HCT116 (cell line): ENCODE measurements at regions not wholly inside any gene's neighbourhood (a gene's known extent, or its start where the extent isn't known, plus 50 kb on each side); places are given as distances from the start of the nearest gene placed in this dataset.

Experiments used
- ATAC-seq: fragments of 200-7000 bp; cut with Tn5 transposase; 2 replicates; pipeline ENCODE4 v1.9.1; 2020; ENCODE audit warnings: mild to moderate bottlenecking, moderate library complexity
- BruUV-seq: library from RNA; stranded (reverse); fragments of 400-500 nt; replicated peaks from 2 replicates; lab custom pipeline; 2021; lab: Mats Ljungman, UMichigan
- CTCF ChIA-PET: fragments of 300-600 bp; sonication (Branson Sonifier 250); formaldehyde crosslinking; loops from one replicate; lab custom pipeline; 2021; ENCODE audit warnings: antibody characterized with exemption; lab: Charles Lee
- POLR2A ChIA-PET: fragments of 300-600, 350-600 bp; sonication (Branson Sonifier 250); formaldehyde crosslinking; loops from one replicate; lab custom pipeline; 2021; ENCODE audit warnings: antibody characterized with exemption; lab: Charles Lee
- RAD21 ChIA-PET, 2 experiments: fragments of 300-600 bp; sonication (Branson Sonifier 250); formaldehyde crosslinking; loops; one replicate each; lab custom pipeline; 2023; ENCODE audit warnings: low total read pairs in 2 of 2; ENCODE audit not compliant: uncharacterized antibody in 2 of 2, unreplicated experiment in 2 of 2, low non-redundant PET in 1 of 2; lab: Charles Lee
- DNase-seq: peaks from one replicate; pipeline ENCODE4 v3.0.0-alpha.2; 2010; ENCODE audit warnings: low read depth, low spot score
- H2AFZ ChIP-seq: fragments of 200-600 bp; shearing (Covaris generic), sonication (generic); 2 replicates; pipeline ENCODE4 v1.6.1; 2017; ENCODE audit warnings: low read depth, mixed run types, mixed read lengths, antibody characterized with exemption, low read length; ENCODE audit not compliant: poor library complexity, severe bottlenecking
- H3K27ac ChIP-seq: 2 replicates; pipeline ENCODE4 v1.5.1; 2012; ENCODE audit warnings: low read depth, low read length
- H3K27me3 ChIP-seq: fragments of 200-600 bp; sonication (generic); 2 replicates; pipeline ENCODE4 v1.6.1; 2016; ENCODE audit warnings: mixed run types, low read length, mixed read lengths; ENCODE audit not compliant: insufficient read depth
- H3K36me3 ChIP-seq, 2 experiments: fragments of 200-500 bp in 1 of 2; fragments of 200-600 bp in 1 of 2; sonication (Bioruptor generic) in 1 of 2; sonication (generic) in 1 of 2; 2 replicates each; pipeline versions ENCODE4 v1.5.1 to v1.6.1; 2014 to 2016; ENCODE audit warnings: low read length in 2 of 2, inconsistent platforms in 1 of 2, mixed read lengths in 1 of 2, mixed run types in 1 of 2; ENCODE audit not compliant: insufficient read depth in 2 of 2, control insufficient read depth in 1 of 2
- H3K4me1 ChIP-seq, 2 experiments: fragments of 200-600 bp in 1 of 2; sonication (generic) in 1 of 2; 2 replicates each; pipeline versions ENCODE4 v1.5.1 to v1.6.1; 2012 to 2017; ENCODE audit warnings: low read length in 2 of 2, inconsistent platforms in 1 of 2, mild to moderate bottlenecking in 1 of 2, mixed read lengths in 1 of 2, mixed run types in 1 of 2, moderate library complexity in 1 of 2; ENCODE audit not compliant: insufficient read depth in 2 of 2, control insufficient read depth in 1 of 2
- H3K4me2 ChIP-seq: fragments of 200-600 bp; sonication (generic); 2 replicates; pipeline ENCODE4 v1.6.1; 2017; ENCODE audit warnings: mixed run types, low read length, mixed read lengths
- H3K4me3 ChIP-seq, 2 experiments: fragments of 200-600 bp in 1 of 2; sonication (generic) in 1 of 2; replicated peaks in 1 of 2; 2 replicates each; pipeline ENCODE4 v1.5.1; 2011 to 2016; ENCODE audit warnings: low read length in 2 of 2, control low read depth in 1 of 2, low read depth in 1 of 2, mild to moderate bottlenecking in 1 of 2, mixed read lengths in 1 of 2, mixed run types in 1 of 2
- H3K79me2 ChIP-seq: fragments of 200-600 bp; sonication (generic); 2 replicates; pipeline ENCODE4 v1.6.1; 2017; ENCODE audit warnings: mild to moderate bottlenecking, mixed run types, low read length, moderate library complexity, mixed read lengths; ENCODE audit not compliant: insufficient read depth
- H3K9ac ChIP-seq: fragments of 200-600 bp; sonication (generic); 2 replicates; pipeline ENCODE4 v1.6.1; 2016; ENCODE audit warnings: low read length, mixed read lengths
- H3K9me2 ChIP-seq: fragments of 200-600 bp; sonication (generic), shearing (Covaris generic); 2 replicates; pipeline ENCODE4 v1.6.1; 2017; ENCODE audit warnings: mixed run types, mild to moderate bottlenecking, moderate library complexity; ENCODE audit not compliant: insufficient read depth
- H3K9me3 ChIP-seq, 2 experiments: fragments of 200-500 bp in 1 of 2; fragments of 200-600 bp in 1 of 2; sonication (Bioruptor generic) in 1 of 2; sonication (generic) in 1 of 2; 2 replicates each; pipeline ENCODE4 v1.6.1; 2014 to 2017; ENCODE audit warnings: low read length in 2 of 2, mixed read lengths in 2 of 2, inconsistent platforms in 1 of 2, low read depth in 1 of 2, mild to moderate bottlenecking in 1 of 2, mixed run types in 1 of 2, moderate library complexity in 1 of 2; ENCODE audit not compliant: control insufficient read depth in 1 of 2, insufficient read depth in 1 of 2
- H4K20me1 ChIP-seq: fragments of 200-600 bp; sonication (generic), shearing (Covaris generic); 2 replicates; pipeline ENCODE4 v1.6.1; 2017; ENCODE audit warnings: mixed run types, mild to moderate bottlenecking, moderate library complexity; ENCODE audit not compliant: insufficient read depth
- CBX3 ChIP-seq: IDR thresholded peaks from 2 replicates; pipeline ENCODE4 v1.6.1; 2012; ENCODE audit warnings: low read depth
- CEBPB ChIP-seq: IDR thresholded peaks from 2 replicates; pipeline ENCODE4 v1.6.1; 2012; ENCODE audit warnings: low read depth
- CTCF ChIP-seq, 3 experiments: fragments of 200-600 bp in 1 of 3; sonication (generic) in 1 of 3; IDR thresholded peaks in 2 of 3; conservative IDR thresholded peaks in 1 of 3; 2 replicates each; pipeline ENCODE4 v1.5.1; 2012 to 2017; ENCODE audit warnings: low read depth in 2 of 3, low read length in 2 of 3, antibody characterized with exemption in 1 of 3, borderline replicate concordance in 1 of 3, control low read depth in 1 of 3, mild to moderate bottlenecking in 1 of 3, mixed read lengths in 1 of 3, mixed run types in 1 of 3, moderate library complexity in 1 of 3; ENCODE audit not compliant: insufficient read depth in 1 of 3
- EGR1 ChIP-seq: IDR thresholded peaks from 2 replicates; pipeline ENCODE4 v1.6.1; 2012; ENCODE audit warnings: low read depth
- ELF1 ChIP-seq: IDR thresholded peaks from 2 replicates; pipeline ENCODE4 v1.6.1; 2012; ENCODE audit warnings: low read depth, borderline replicate concordance
- EZH2 ChIP-seq: fragments of 200-600 bp; sonication (generic); IDR thresholded peaks from 2 replicates; pipeline ENCODE4 v1.6.1; 2017; ENCODE audit warnings: antibody characterized with exemption, mixed run types
- EZH2phosphoT487 ChIP-seq: fragments of 200-600 bp; IDR thresholded peaks from 2 replicates; pipeline ENCODE4 v1.6.1; 2018; ENCODE audit warnings: antibody characterized with exemption, borderline replicate concordance
- FOSL1 ChIP-seq: IDR thresholded peaks from 2 replicates; pipeline ENCODE4 v1.6.1; 2012; ENCODE audit warnings: low read depth
- JUND ChIP-seq: IDR thresholded peaks from 2 replicates; pipeline ENCODE4 v1.6.1; 2012
- MAX ChIP-seq: IDR thresholded peaks from 2 replicates; pipeline ENCODE4 v1.6.1; 2012
- POLR2A ChIP-seq: IDR thresholded peaks from 2 replicates; pipeline ENCODE4 v1.7.0; 2011; ENCODE audit warnings: borderline replicate concordance; ENCODE audit not compliant: insufficient read depth, insufficient read length; ENCODE audit errors: extremely low read depth
- REST ChIP-seq: IDR thresholded peaks from 2 replicates; pipeline ENCODE4 v1.6.1; 2012; ENCODE audit warnings: low read depth
- SIN3A ChIP-seq: IDR thresholded peaks from 2 replicates; pipeline ENCODE4 v1.6.1; 2012; ENCODE audit warnings: low read depth
- SP1 ChIP-seq: IDR thresholded peaks from 2 replicates; pipeline ENCODE4 v1.6.1; 2012; ENCODE audit warnings: low read depth
- SRF ChIP-seq: IDR thresholded peaks from 2 replicates; pipeline ENCODE4 v1.6.1; 2012; ENCODE audit warnings: low read depth
- TCF7L2 ChIP-seq: IDR thresholded peaks from 2 replicates; pipeline ENCODE4 v1.7.0; 2011; ENCODE audit warnings: borderline replicate concordance, inconsistent platforms; ENCODE audit not compliant: insufficient read depth, insufficient read length; ENCODE audit errors: extremely low read depth
- YY1 ChIP-seq: IDR thresholded peaks from 2 replicates; pipeline ENCODE4 v1.6.1; 2011; ENCODE audit warnings: low read length, low read depth, moderate library complexity, mild to moderate bottlenecking; ENCODE audit not compliant: insufficient replicate concordance; ENCODE audit errors: extremely low read depth
- ZBTB33 ChIP-seq: IDR thresholded peaks from 2 replicates; pipeline ENCODE4 v1.6.1; 2011; ENCODE audit warnings: mild to moderate bottlenecking, low read length, moderate library complexity; ENCODE audit not compliant: insufficient replicate concordance; ENCODE audit errors: extremely low read depth
- ZFX ChIP-seq: fragments of 450-650 bp; IDR thresholded peaks from 2 replicates; pipeline ENCODE4 v1.6.1; 2017
- ZNF274 ChIP-seq: fragments of 200-500 bp; sonication (Bioruptor generic); IDR thresholded peaks from 2 replicates; pipeline ENCODE4 v1.6.1; 2014; ENCODE audit warnings: mild to moderate bottlenecking, low read depth, low read length, inconsistent platforms
- intact Hi-C: fragments of 100-400 bp; cut with micrococcal nuclease; formaldehyde crosslinking; loops from 2 replicates; pipeline ENCODE4 v1.10.0; 2022

DNA sequence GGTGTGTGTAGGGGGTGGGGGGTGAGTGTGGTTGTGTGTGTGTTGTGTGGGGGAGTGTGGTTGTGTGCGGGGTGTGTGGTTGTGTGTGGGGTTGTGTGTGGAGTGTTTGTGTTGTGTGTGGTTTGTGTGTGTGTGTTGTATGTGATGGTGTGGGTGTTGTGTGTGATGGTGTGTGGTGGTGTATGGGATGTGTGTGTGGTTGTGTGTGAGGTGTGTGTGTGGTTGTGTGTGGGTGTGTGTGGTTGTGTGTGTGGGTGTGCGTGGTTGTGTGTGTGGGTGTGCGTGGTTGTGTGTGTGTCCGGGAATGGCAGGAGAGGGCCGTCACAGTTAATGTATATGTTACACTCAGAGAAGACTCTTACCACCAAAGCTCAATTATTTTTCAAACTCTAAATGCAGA lies 79.8 kb downstream of the TBXT start:
- DNase-seq (no peak), ATAC-seq (no peak)
- Histone ChIP-seq H2AFZ (no peak overlapping the region), H3K27ac (no peak overlapping the region), H3K9me2 (no peaks in the 10 kb centered on the region), H3K9me3 (no peaks in the 10 kb centered on the region), H3K36me3 (no peaks in the 10 kb centered on the region), H3K27me3 (no peaks in the 10 kb centered on the region), H3K4me2 (no peak overlapping the region), H3K79me2 (no peaks in the 10 kb centered on the region), H3K4me3 (no peak overlapping the region), H3K4me1 (no peaks in the 10 kb centered on the region), H4K20me1 (no peaks in the 10 kb centered on the region), H3K9ac (no peak overlapping the region)
- intact Hi-C loops: no loop called here
- ChIA-PET POLR2A (no interaction called here), RAD21 (no interaction called here), CTCF (no interaction called here)
- TF ChIP-seq SIN3A (no peak), TCF7L2 (no peak), CTCF (IDR thresholded peaks at IDR 0.05 in 2 of 3, conservative IDR thresholded peaks at IDR 0.05 in 1 of 3; ENCODE audit: borderline replicate concordance in 1 of 3, insufficient read depth in 1 of 3, low read depth in 2 of 3, low read length in 2 of 3) (no peak), ZBTB33 (no peak), SRF (no peak), EZH2 (no peak), EZH2phosphoT487 (no peak), CBX3 (no peak), REST (no peak), FOSL1 (no peak), ELF1 (no peak), CEBPB (no peak), EGR1 (no peak), JUND (no peak), SP1 (no peak), ZFX (no peak), YY1 (no peak), POLR2A (no peak), ZNF274 (no peak), MAX (no peak)
- no TSS peak for BruUV-seq
